B cell (primary cell): ENCODE measurements at regions not wholly inside any gene's neighbourhood (a gene's known extent, or its start where the extent isn't known, plus 50 kb on each side); places are given as distances from the start of the nearest gene placed in this dataset.

Experiments
- EZH2 ChIP-seq: IDR thresholded peaks from 2 replicates; pipeline ENCODE4 v1.6.1; 2012; ENCODE audit warnings: borderline replicate concordance, low read depth, mild to moderate bottlenecking, moderate library complexity, low read length; ENCODE audit not compliant: insufficient read depth, poor library complexity, severe bottlenecking
- TF ChIP-seq, protein P1 (sequence below): fragments of 200-600 bp; IDR thresholded peaks from one replicate; pipeline ENCODE4 v1.8.0; 2022; ENCODE audit warnings: antibody characterized with exemption, mild to moderate bottlenecking

DNA sequence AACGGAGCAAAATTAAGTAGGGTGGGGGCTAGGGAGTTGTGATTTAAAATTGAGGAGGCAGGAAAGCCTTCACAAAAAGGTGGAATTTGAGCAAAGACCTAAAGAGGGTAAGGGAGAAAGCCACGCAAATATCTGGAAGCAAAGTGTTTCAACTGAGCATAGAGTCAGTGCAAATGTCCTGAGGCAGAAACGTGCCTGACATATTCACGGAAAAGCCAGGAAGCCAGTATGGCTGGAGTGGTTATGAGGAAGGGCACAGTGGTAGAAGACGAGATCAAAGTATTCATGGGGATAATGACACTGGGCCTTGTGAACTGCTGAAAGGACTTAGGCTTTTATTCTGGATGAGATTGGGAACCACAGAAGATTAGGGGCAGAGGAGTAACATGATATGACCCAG lies 268.4 kb downstream of the MAN2A1 start:
- TF ChIP-seq, protein P1, sequence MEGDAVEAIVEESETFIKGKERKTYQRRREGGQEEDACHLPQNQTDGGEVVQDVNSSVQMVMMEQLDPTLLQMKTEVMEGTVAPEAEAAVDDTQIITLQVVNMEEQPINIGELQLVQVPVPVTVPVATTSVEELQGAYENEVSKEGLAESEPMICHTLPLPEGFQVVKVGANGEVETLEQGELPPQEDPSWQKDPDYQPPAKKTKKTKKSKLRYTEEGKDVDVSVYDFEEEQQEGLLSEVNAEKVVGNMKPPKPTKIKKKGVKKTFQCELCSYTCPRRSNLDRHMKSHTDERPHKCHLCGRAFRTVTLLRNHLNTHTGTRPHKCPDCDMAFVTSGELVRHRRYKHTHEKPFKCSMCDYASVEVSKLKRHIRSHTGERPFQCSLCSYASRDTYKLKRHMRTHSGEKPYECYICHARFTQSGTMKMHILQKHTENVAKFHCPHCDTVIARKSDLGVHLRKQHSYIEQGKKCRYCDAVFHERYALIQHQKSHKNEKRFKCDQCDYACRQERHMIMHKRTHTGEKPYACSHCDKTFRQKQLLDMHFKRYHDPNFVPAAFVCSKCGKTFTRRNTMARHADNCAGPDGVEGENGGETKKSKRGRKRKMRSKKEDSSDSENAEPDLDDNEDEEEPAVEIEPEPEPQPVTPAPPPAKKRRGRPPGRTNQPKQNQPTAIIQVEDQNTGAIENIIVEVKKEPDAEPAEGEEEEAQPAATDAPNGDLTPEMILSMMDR: no peak
- no peak for TF ChIP-seq EZH2
